ENCODE measurements at regions not wholly inside any gene's neighbourhood (a gene's known extent, or its start where the extent isn't known, plus 50 kb on each side); places are given as distances from the start of the nearest gene placed in this dataset.

DNA sequence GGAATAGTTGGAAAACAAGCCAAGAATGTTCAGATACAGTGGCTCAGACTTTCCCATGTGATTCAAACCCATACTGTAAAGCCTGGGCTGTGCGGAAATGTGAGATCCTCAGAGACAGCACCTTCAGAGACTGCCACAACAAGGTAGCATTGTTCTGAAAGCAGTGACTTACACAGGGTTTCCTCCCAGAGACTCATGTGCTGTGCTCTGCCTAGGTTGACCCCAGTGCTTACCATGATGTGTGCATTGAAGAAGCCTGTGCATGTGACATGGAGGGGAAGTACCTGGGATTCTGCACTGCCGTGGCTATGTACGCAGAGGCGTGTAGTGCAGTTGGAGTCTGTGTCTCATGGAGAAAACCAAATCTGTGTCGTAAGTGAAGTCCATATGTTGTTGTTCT lies 219.4 kb downstream of the LRRK2 start:
- TF ChIP-seq TAF1 (IDR thresholded peaks at IDR 0.05; ENCODE audit: low read depth, low read length) (no peak), PAX5 (IDR thresholded peaks at IDR 0.05; ENCODE audit: insufficient read depth, low read length, severe bottlenecking) (no peak), POLR2AphosphoS5 (IDR thresholded peaks at IDR 0.05; ENCODE audit: low read depth, low read length) (no peak), POLR2A (IDR thresholded peaks at IDR 0.05; ENCODE audit: low read depth, low read length) (no peak), SPI1 (IDR thresholded peaks at IDR 0.05; ENCODE audit: low read depth, low read length) (no peak)

All from GM12891 (cell line).